ENCODE measurements at regions not wholly inside any gene's neighbourhood (a gene's known extent, or its start where the extent isn't known, plus 50 kb on each side); places are given as distances from the start of the nearest gene placed in this dataset.

DNA sequence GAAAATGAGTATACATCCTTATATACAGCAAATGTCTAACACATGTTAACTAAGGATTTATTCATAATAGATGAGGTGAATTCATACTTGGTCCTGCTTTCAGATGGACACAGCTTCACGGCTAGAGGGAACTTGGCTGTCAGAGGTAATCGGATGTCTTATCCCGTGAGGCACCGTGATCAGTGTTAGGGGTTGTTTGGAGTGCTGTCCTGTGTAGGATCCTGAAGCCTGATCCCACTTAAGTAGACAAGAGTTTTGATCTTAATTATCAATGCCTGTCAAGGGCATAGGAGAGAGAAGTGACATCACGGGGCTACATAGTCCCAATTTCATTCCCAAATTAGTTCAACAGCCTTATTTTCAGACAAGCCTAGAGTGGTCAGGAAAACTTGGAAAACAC lies 204.6 kb downstream of the RNF144A start:
- TF ChIP-seq CTCF (IDR thresholded peaks at IDR 0.05 in 4 of 5, conservative IDR thresholded peaks at IDR 0.05 in 1 of 5): no peak
- no peak for TF ChIP-seq POLR2A (IDR thresholded peaks at IDR 0.05)
